Right atrium auricular region (tissue), 2 donors: ENCODE measurements at regions not wholly inside any gene's neighbourhood (a gene's known extent, or its start where the extent isn't known, plus 50 kb on each side); places are given as distances from the start of the nearest gene placed in this dataset.

Experiments
- DNase-seq: peaks from one replicate; pipeline ENCODE4 v3.0.0-alpha.2; 2019; ENCODE audit warnings: low spot score
- H3K27ac ChIP-seq, 2 donors: fragments of 200-600 bp; sonication (generic); 1 replicate in 1 of 2; 2 replicates in 1 of 2; pipeline ENCODE4 v1.5.1; 2016 to 2019
- H3K27me3 ChIP-seq, 2 donors: fragments of 200-600 bp; sonication (generic); one replicate each; pipeline versions ENCODE4 v1.5.1 to v1.6.0; 2017 to 2019
- H3K36me3 ChIP-seq: fragments of 200-600 bp; sonication (generic); one replicate; pipeline ENCODE4 v1.5.1; 2016
- H3K4me1 ChIP-seq, 2 donors: fragments of 200-600 bp; sonication (generic); one replicate each; pipeline versions ENCODE4 v1.5.1 to v1.6.0; 2017 to 2019
- H3K4me3 ChIP-seq, 2 donors: fragments of 200-600 bp; sonication (generic); 1 replicate in 1 of 2; 2 replicates in 1 of 2; pipeline ENCODE4 v1.5.1; 2017 to 2019; ENCODE audit warnings: mild to moderate bottlenecking in 1 of 2, moderate library complexity in 1 of 2
- H3K9me3 ChIP-seq, 2 donors: fragments of 200-600 bp; sonication (generic); one replicate each; pipeline ENCODE4 v1.5.1; 2019
- TF ChIP-seq, protein P1 (sequence below), 2 donors: fragments of 200-600 bp; sonication (generic); IDR thresholded peaks; one replicate each; pipeline ENCODE4 v1.5.1; 2019; ENCODE audit warnings: antibody characterized with exemption in 2 of 2

DNA sequence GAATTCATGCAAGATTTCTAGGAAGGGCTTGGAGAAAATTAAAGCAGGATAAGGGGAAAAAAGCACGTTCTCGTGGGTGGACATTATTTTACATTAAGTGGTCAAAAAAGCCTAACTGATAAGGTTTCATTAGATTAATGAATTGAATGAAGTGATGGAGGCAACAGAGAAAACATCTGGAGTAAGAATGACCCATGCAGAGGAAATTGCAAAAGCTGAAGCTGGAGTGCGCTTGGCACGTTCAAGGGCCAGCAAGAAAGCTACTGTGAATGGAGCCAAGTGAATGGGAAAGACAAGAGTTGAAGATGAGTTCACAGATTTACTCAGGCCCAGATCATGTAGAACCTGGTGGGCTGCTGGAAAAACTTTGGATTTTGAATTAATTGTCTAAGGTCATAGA lies 777.9 kb downstream of the DACH1 start:
- Histone ChIP-seq H3K27ac (no peak overlapping the region), H3K4me1 (no peaks in the 10 kb centered on the region), H3K9me3 (no peaks in the 10 kb centered on the region), H3K36me3 (no peaks in the 10 kb centered on the region), H3K4me3 (no peak overlapping the region), H3K27me3 (no peaks in the 10 kb centered on the region)
- no peak for DNase-seq
- TF ChIP-seq, protein P1, sequence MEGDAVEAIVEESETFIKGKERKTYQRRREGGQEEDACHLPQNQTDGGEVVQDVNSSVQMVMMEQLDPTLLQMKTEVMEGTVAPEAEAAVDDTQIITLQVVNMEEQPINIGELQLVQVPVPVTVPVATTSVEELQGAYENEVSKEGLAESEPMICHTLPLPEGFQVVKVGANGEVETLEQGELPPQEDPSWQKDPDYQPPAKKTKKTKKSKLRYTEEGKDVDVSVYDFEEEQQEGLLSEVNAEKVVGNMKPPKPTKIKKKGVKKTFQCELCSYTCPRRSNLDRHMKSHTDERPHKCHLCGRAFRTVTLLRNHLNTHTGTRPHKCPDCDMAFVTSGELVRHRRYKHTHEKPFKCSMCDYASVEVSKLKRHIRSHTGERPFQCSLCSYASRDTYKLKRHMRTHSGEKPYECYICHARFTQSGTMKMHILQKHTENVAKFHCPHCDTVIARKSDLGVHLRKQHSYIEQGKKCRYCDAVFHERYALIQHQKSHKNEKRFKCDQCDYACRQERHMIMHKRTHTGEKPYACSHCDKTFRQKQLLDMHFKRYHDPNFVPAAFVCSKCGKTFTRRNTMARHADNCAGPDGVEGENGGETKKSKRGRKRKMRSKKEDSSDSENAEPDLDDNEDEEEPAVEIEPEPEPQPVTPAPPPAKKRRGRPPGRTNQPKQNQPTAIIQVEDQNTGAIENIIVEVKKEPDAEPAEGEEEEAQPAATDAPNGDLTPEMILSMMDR (IDR thresholded peaks at IDR 0.05) = no peak

DNA sequence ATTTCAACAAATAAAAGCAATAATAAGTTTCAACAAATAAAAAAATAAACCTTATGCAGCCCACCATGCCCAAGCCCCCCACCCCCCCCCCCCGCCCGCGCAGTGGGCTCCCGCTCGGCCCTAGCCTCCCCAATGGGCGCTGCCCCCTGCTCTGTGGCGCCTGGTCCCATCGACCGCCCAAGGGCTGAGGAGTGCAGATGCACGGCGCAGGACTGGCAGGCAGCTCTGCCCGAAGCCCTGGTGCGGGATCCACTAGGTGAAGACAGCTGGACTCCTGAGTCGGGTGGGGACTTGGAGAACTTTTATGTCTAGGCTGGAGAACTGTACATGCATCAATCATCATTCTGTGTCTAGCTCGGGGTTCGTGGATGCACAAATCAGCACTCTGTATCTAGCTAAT lies 779.6 kb downstream of the DACH1 start:
- TF ChIP-seq, protein P1 (IDR thresholded peaks at IDR 0.05) = no peak
- Histone ChIP-seq H3K4me1 (no peaks in the 10 kb centered on the region), H3K27ac (no peak overlapping the region), H3K36me3 (no peaks in the 10 kb centered on the region), H3K27me3 (no peaks in the 10 kb centered on the region), H3K4me3 (no peak overlapping the region), H3K9me3 (no peaks in the 10 kb centered on the region)
- no peak for DNase-seq

DNA sequence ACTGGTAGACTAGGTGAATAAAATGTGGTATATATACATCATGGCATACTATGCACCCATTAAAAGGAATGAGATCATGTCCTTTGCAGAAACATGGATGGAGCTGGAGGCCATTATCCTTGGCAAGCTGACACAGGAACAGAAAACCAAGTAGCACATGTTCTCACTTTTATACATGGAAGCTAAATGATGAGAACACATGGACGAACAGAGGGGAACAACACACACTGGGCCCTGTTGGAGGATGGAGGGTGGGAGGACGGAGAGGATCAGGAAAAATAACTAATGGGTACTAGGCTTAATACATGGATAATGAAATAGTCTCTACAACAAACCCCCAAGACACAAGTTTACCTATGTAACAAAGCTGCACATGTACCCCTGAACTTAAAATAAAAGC lies 780.0 kb downstream of the DACH1 start:
- no peaks in the 10 kb centered on the region for H3K36me3 ChIP-seq
- H3K4me1 ChIP-seq = no peaks in the 10 kb centered on the region
- no peaks in the 10 kb centered on the region for H3K9me3 ChIP-seq
- no peak overlapping the region for H3K4me3 ChIP-seq
- no peaks in the 10 kb centered on the region for H3K27me3 ChIP-seq
- no peak overlapping the region for H3K27ac ChIP-seq
- DNase-seq = no peak
- TF ChIP-seq, protein P1 (IDR thresholded peaks at IDR 0.05) = no peak

DNA sequence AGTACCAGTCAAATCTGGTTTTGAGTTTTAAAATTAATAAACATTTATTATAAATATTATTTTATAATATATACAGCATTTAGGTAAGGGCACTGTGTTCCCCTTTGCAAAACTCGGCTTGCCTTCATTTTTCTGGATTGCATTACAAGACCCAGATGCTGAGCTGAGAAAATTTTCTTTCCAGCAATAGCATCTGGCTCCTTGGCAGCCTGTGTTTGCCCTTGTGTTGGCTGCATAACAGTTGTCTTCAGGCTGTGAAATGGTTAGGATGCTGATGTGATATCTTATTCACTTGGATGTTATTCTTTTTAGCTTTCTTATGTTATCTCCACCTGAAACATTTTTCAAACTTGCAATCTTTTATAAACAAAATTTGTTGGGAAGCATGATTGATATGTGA lies 784.4 kb downstream of the DACH1 start:
- H3K36me3 ChIP-seq = no peaks in the 10 kb centered on the region
- H3K4me3 ChIP-seq = no peak overlapping the region
- H3K27ac ChIP-seq = no peak overlapping the region
- no peaks in the 10 kb centered on the region for H3K27me3 ChIP-seq
- H3K4me1 ChIP-seq = no peaks in the 10 kb centered on the region
- no peaks in the 10 kb centered on the region for H3K9me3 ChIP-seq
- no peak for DNase-seq
- TF ChIP-seq, protein P1 (IDR thresholded peaks at IDR 0.05) = no peak

DNA sequence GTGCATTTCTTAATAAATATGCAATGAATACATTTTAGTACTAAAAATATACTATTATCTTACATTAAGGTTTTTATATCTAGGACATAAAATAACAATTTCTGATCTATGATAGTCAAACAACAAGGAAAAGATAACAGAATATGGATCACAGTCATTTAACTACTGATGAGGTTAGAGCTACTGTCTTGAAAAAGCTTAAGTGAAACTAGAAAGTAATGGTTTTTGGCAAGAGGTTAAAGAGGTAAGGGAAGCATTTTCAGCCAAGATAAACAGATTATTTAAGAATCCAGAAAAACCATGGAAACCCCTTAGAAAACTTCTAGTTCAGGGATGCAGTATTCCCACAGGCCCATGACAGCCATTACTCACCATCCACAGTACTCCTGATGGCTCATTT lies 787.4 kb downstream of the DACH1 start:
- Histone ChIP-seq H3K27ac (no peak overlapping the region), H3K9me3 (no peaks in the 10 kb centered on the region), H3K27me3 (no peaks in the 10 kb centered on the region), H3K36me3 (no peaks in the 10 kb centered on the region), H3K4me1 (no peaks in the 10 kb centered on the region), H3K4me3 (no peak overlapping the region)
- no peak for DNase-seq
- TF ChIP-seq, protein P1 (IDR thresholded peaks at IDR 0.05) = no peak

DNA sequence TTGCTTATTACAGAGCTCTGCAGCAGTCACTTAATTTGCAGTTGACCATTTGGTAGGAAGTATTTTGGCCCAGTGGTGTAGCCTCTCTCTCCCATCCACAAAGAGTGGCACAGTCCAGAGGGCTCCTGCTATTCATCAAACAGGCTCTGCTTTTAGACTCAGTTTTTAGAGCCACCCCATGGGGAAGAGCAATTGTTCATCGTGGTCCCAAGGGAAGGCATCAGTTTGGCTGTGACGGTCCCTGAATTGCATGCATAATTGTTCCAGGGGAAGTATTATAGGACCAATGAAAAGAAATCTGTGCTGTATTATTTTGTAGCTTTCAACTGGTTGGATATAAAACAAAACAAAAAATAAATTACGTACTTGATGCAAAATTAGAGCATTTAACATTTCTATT lies 799.0 kb downstream of the DACH1 start:
- H3K4me3 ChIP-seq = no peak overlapping the region
- no peak overlapping the region for H3K27ac ChIP-seq
- H3K27me3 ChIP-seq = no peaks in the 10 kb centered on the region
- H3K4me1 ChIP-seq = no peaks in the 10 kb centered on the region
- H3K36me3 ChIP-seq = no peaks in the 10 kb centered on the region
- TF ChIP-seq, protein P1 (IDR thresholded peaks at IDR 0.05) = no peak
- DNase-seq = no peak
- H3K9me3 ChIP-seq = no peaks in the 10 kb centered on the region
